HG03045 (cell line): ENCODE measurements at regions not wholly inside any gene's neighbourhood (a gene's known extent, or its start where the extent isn't known, plus 50 kb on each side); places are given as distances from the start of the nearest gene placed in this dataset.

Experiments
- ATAC-seq: cut with Tn5 transposase; IDR thresholded peaks from one replicate; pipeline ENCODE4 v1.9.1; 2021; ENCODE audit warnings: mild to moderate bottlenecking, moderate library complexity; ENCODE audit not compliant: unreplicated experiment

GRCh38 chr22:47267513-47268282 lies 505.2 kb downstream of the TBC1D22A start:
- ATAC-seq = no peak

- ATAC-seq = no peak
Measured at GRCh38 chr22:47266329-47266728, 503.9 kb downstream of the TBC1D22A start.

GRCh38 chr22:47260551-47260950 lies 498.1 kb downstream of the TBC1D22A start:
- ATAC-seq = no peak

GRCh38 chr22:47259990-47260389 lies 497.5 kb downstream of the TBC1D22A start:
- no peak for ATAC-seq

- ATAC-seq = no peak
Measured at GRCh38 chr22:47259049-47259448, 496.6 kb downstream of the TBC1D22A start.

GRCh38 chr22:47257976-47258375 lies 495.5 kb downstream of the TBC1D22A start:
- ATAC-seq = no peak

- ATAC-seq = no peak
Measured at GRCh38 chr22:47257566-47257965, 495.1 kb downstream of the TBC1D22A start.

GRCh38 chr22:47251911-47252310 lies 489.5 kb downstream of the TBC1D22A start:
- no peak for ATAC-seq

- ATAC-seq = no peak
Measured at GRCh38 chr22:47250995-47251765, 488.7 kb downstream of the TBC1D22A start.

GRCh38 chr22:47249370-47249928 lies 487.0 kb downstream of the TBC1D22A start:
- ATAC-seq = no peak

- ATAC-seq = no peak
Measured at GRCh38 chr22:47248925-47249324, 486.5 kb downstream of the TBC1D22A start.

- ATAC-seq = no peak
Measured at GRCh38 chr22:47247579-47248240, 485.3 kb downstream of the TBC1D22A start.

- ATAC-seq = no peak
Measured at GRCh38 chr22:47245786-47246185, 483.3 kb downstream of the TBC1D22A start.

GRCh38 chr22:47245286-47245685 lies 482.8 kb downstream of the TBC1D22A start:
- ATAC-seq = no peak

GRCh38 chr22:47240116-47240515 lies 477.7 kb downstream of the TBC1D22A start:
- no peak for ATAC-seq

GRCh38 chr22:47239474-47239860 lies 477.0 kb downstream of the TBC1D22A start:
- ATAC-seq = no peak

GRCh38 chr22:47238690-47239473 lies 476.4 kb downstream of the TBC1D22A start:
- no peak for ATAC-seq

- ATAC-seq = no peak
Measured at GRCh38 chr22:47237890-47238480, 475.5 kb downstream of the TBC1D22A start.

- ATAC-seq = no peak
Measured at GRCh38 chr22:47236718-47237117, 474.3 kb downstream of the TBC1D22A start.

- no peak for ATAC-seq
Measured at GRCh38 chr22:47236161-47236560, 473.7 kb downstream of the TBC1D22A start.
